K562 (cell line): ENCODE measurements at regions not wholly inside any gene's neighbourhood (a gene's known extent, or its start where the extent isn't known, plus 50 kb on each side); places are given as distances from the start of the nearest gene placed in this dataset.

Experiments used
- ATAC-seq: fragments of 200-7000 bp; cut with Tn5 transposase; 3 replicates; pipeline ENCODE4 v1.9.1; 2020; ENCODE audit warnings: moderate library complexity
- BruUV-seq: library from RNA; stranded (reverse); fragments of 400-500 nt; replicated peaks from 2 replicates; lab custom pipeline; 2021; lab: Mats Ljungman, UMichigan
- CTCF ChIA-PET: fragments of 300-600 bp; formaldehyde crosslinking; extraction: SDS; loops from one replicate; lab custom pipeline; 2021; ENCODE audit warnings: low intra/inter-chr PET ratio; lab: Yijun Ruan, JAX
- POLR2A ChIA-PET: fragments of 300-600, 350-650 bp; sonication (Branson Sonifier 250); formaldehyde crosslinking; extraction: SDS; loops from one replicate; lab custom pipeline; 2021; ENCODE audit warnings: antibody characterized with exemption, inconsistent platforms; lab: Yijun Ruan, JAX
- DNase-seq, 4 experiments: peaks; one replicate each; pipeline versions ENCODE4 v3.0.0 to v3.0.0-alpha.2; 2011 to 2018; ENCODE audit warnings: low spot score in 3 of 4, mixed read lengths in 3 of 4; ENCODE audit errors: extremely low read depth in 1 of 4
- FAIRE-seq: peaks from 2 replicates; lab custom pipeline; 2011; peaks lifted over from hg19 to GRCh38; lab: Jason Lieb, UNC
- H2AFZ ChIP-seq: 2 replicates; pipeline ENCODE4 v1.6.0; 2011; ENCODE audit warnings: low read depth, low read length, control low read depth, inconsistent platforms
- H3K27ac ChIP-seq: fragments of 200-600 bp; 3 replicates; pipeline ENCODE4 v1.8.0; 2011; ENCODE audit warnings: low read depth, mild to moderate bottlenecking, control low read depth, inconsistent platforms, low read length, moderate library complexity, mixed read lengths; ENCODE audit errors: extremely low read depth
- H3K27me3 ChIP-seq, 2 experiments: fragments of 300-600 bp in 1 of 2; 2 replicates in 1 of 2; 3 replicates in 1 of 2; pipeline versions ENCODE4 v1.6.0 to v1.8.0; 2011; ENCODE audit warnings: inconsistent platforms in 2 of 2, low read length in 2 of 2, mild to moderate bottlenecking in 1 of 2, mixed read lengths in 1 of 2, moderate library complexity in 1 of 2; ENCODE audit not compliant: control insufficient read depth in 2 of 2, insufficient read depth in 2 of 2
- H3K36me3 ChIP-seq: fragments of 300-600 bp; 3 replicates; pipeline ENCODE4 v1.8.0; 2011; ENCODE audit warnings: mild to moderate bottlenecking, low read length, inconsistent platforms; ENCODE audit not compliant: control insufficient read depth, insufficient read depth
- H3K4me1 ChIP-seq, 2 experiments: fragments of 200-600 bp in 1 of 2; replicated peaks in 1 of 2; 2 replicates in 1 of 2; 3 replicates in 1 of 2; pipeline versions ENCODE4 v1.5.1 to v1.8.0; 2011; ENCODE audit warnings: inconsistent platforms in 2 of 2, low read length in 2 of 2, mild to moderate bottlenecking in 1 of 2, mixed read lengths in 1 of 2, moderate library complexity in 1 of 2; ENCODE audit not compliant: control insufficient read depth in 2 of 2, insufficient read depth in 2 of 2
- H3K4me2 ChIP-seq: 2 replicates; pipeline ENCODE4 v1.6.1; 2011; ENCODE audit warnings: low read length, control low read depth, inconsistent platforms, mixed read lengths; ENCODE audit not compliant: insufficient read depth
- H3K4me3 ChIP-seq: fragments of 200-600 bp; sonication (generic), shearing (Covaris generic); 2 replicates; pipeline ENCODE4 v1.5.1; 2016; ENCODE audit warnings: control low read depth, inconsistent platforms
- H3K79me2 ChIP-seq: fragments of 200-600 bp; 3 replicates; pipeline ENCODE4 v1.8.0; 2011; ENCODE audit warnings: low read length, inconsistent platforms; ENCODE audit not compliant: control insufficient read depth, insufficient read depth
- H3K9ac ChIP-seq, 2 experiments: 2 replicates each; pipeline versions ENCODE4 v1.6.0 to v1.6.1; 2011; ENCODE audit warnings: low read depth in 2 of 2, low read length in 2 of 2, control low read depth in 1 of 2, inconsistent platforms in 1 of 2, mild to moderate bottlenecking in 1 of 2, mixed read lengths in 1 of 2; ENCODE audit not compliant: insufficient read depth in 1 of 2
- H3K9me1 ChIP-seq: one replicate; pipeline ENCODE4 v1.6.0; 2011; ENCODE audit warnings: inconsistent platforms, mild to moderate bottlenecking, low read length, moderate library complexity; ENCODE audit not compliant: control insufficient read depth, insufficient read depth
- H3K9me3 ChIP-seq: replicated peaks from 2 replicates; pipeline ENCODE4 v1.5.1; 2011; ENCODE audit warnings: low read depth, low read length, inconsistent platforms; ENCODE audit not compliant: control insufficient read depth, insufficient read depth
- H4K20me1 ChIP-seq: replicated peaks from 2 replicates; pipeline ENCODE4 v1.6.1; 2011; ENCODE audit warnings: low read length, inconsistent platforms, mixed read lengths; ENCODE audit not compliant: control insufficient read depth, insufficient read depth
- CBX2 ChIP-seq: fragments of 200-600 bp; sonication (generic); IDR thresholded peaks from one replicate; pipeline ENCODE4 v1.6.1; 2012; ENCODE audit warnings: mild to moderate bottlenecking, low read length, inconsistent platforms; ENCODE audit not compliant: insufficient read depth, poor library complexity, severe bottlenecking
- HDAC1 ChIP-seq, 2 experiments: fragments of 450-650 bp; IDR thresholded peaks; 2 replicates each; pipeline ENCODE4 v1.6.1; 2016 to 2017; ENCODE audit warnings: inconsistent platforms in 1 of 2, mild to moderate bottlenecking in 1 of 2, moderate library complexity in 1 of 2
- POLR2AphosphoS2 ChIP-seq: IDR thresholded peaks from 2 replicates; pipeline ENCODE4 v1.6.1; 2012; ENCODE audit warnings: low read length, improper control_type of control experiment
- SP1 ChIP-seq: sonication (generic); formaldehyde crosslinking; IDR thresholded peaks from 2 replicates; pipeline ENCODE4 v1.8.1; 2022; ENCODE audit warnings: mild to moderate bottlenecking, missing genetic modification reagents
- ZNF644 ChIP-seq: fragments of 200-800 bp; sonication (Bioruptor generic); IDR thresholded peaks from 2 replicates; pipeline ENCODE4 v1.6.1; 2016; ENCODE audit warnings: low read depth, missing genetic modification characterization, missing compliant biosample characterization
- in situ Hi-C: fragments of 300-500 bp; cut with MboI; formaldehyde crosslinking; loops from 4 replicates; pipeline ENCODE4 v1.15.0; 2018; ENCODE audit warnings: inconsistent platforms, mixed read lengths
- intact Hi-C: fragments of 100-400 bp; cut with micrococcal nuclease; formaldehyde crosslinking; loops from 2 replicates; pipeline ENCODE4 v1.14.2; 2022
- TF ChIP-seq, protein P1 (sequence below): fragments of 450-650 bp; conservative IDR thresholded peaks from 2 replicates; pipeline ENCODE4 v1.6.1; 2016; ENCODE audit warnings: missing genetic modification characterization, low read depth, mild to moderate bottlenecking, missing compliant biosample characterization, moderate library complexity
- TF ChIP-seq, protein P2 (sequence below): sonication (generic); formaldehyde crosslinking; IDR thresholded peaks from 2 replicates; pipeline ENCODE4 v1.8.1; 2023; ENCODE audit warnings: mild to moderate bottlenecking, missing genetic modification reagents
- TF ChIP-seq, protein P3 (sequence below): sonication (generic); formaldehyde crosslinking; IDR thresholded peaks from 2 replicates; pipeline ENCODE4 v1.8.1; 2023; ENCODE audit warnings: mild to moderate bottlenecking, missing genetic modification reagents
- TF ChIP-seq, protein P4 (sequence below): fragments of 250-450 bp; sonication (Bioruptor Pico); IDR thresholded peaks from 2 replicates; pipeline ENCODE4 v1.4.0; 2020

DNA sequence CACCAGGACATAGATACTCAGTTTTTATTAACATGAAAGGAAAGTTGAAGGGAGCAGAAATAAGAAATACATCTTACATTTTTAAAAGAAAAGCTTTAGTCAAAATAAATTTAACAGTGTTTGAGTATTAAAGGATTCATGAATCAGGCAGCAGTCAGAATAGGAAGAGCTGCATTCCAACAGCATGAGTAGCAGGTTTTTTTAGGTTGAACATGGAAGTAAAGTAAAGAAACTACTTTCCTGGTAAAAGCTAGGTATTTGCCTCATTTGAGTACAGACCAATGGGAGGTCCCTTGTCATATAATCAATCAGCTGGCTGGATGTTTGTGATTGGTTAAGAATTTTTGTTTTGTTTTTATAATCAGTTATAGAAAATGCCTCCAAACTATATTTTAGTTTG, 645.9 kb upstream of the INTU start:
- Histone ChIP-seq H4K20me1 (no peaks in the 10 kb centered on the region), H3K27ac (no peak overlapping the region), H3K36me3 (no peaks in the 10 kb centered on the region), H2AFZ (no peak overlapping the region), H3K4me1 (no peaks in the 10 kb centered on the region), H3K79me2 (no peaks in the 10 kb centered on the region), H3K27me3 (no peaks in the 10 kb centered on the region), H3K9me1 (no peaks in the 10 kb centered on the region), H3K4me3 (no peak overlapping the region), H3K4me2 (no peak overlapping the region), H3K9me3 (no peaks in the 10 kb centered on the region), H3K9ac (no peak overlapping the region)
- no peak for FAIRE-seq
- ATAC-seq, result no peak
- no peak for TF ChIP-seq ZNF644 (tag)
- TF ChIP-seq, protein P1, sequence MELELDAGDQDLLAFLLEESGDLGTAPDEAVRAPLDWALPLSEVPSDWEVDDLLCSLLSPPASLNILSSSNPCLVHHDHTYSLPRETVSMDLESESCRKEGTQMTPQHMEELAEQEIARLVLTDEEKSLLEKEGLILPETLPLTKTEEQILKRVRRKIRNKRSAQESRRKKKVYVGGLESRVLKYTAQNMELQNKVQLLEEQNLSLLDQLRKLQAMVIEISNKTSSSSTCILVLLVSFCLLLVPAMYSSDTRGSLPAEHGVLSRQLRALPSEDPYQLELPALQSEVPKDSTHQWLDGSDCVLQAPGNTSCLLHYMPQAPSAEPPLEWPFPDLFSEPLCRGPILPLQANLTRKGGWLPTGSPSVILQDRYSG (tag), result no peak
- TF ChIP-seq POLR2AphosphoS2, result no peak
- no peak for TF ChIP-seq HDAC1 (IDR thresholded peaks at IDR 0.05)
- no peak for TF ChIP-seq SP1 (CRISPR knock-in tag)
- TF ChIP-seq, protein P2, sequence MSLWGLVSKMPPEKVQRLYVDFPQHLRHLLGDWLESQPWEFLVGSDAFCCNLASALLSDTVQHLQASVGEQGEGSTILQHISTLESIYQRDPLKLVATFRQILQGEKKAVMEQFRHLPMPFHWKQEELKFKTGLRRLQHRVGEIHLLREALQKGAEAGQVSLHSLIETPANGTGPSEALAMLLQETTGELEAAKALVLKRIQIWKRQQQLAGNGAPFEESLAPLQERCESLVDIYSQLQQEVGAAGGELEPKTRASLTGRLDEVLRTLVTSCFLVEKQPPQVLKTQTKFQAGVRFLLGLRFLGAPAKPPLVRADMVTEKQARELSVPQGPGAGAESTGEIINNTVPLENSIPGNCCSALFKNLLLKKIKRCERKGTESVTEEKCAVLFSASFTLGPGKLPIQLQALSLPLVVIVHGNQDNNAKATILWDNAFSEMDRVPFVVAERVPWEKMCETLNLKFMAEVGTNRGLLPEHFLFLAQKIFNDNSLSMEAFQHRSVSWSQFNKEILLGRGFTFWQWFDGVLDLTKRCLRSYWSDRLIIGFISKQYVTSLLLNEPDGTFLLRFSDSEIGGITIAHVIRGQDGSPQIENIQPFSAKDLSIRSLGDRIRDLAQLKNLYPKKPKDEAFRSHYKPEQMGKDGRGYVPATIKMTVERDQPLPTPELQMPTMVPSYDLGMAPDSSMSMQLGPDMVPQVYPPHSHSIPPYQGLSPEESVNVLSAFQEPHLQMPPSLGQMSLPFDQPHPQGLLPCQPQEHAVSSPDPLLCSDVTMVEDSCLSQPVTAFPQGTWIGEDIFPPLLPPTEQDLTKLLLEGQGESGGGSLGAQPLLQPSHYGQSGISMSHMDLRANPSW (CRISPR knock-in tag), result no peak
- TF ChIP-seq, protein P3, sequence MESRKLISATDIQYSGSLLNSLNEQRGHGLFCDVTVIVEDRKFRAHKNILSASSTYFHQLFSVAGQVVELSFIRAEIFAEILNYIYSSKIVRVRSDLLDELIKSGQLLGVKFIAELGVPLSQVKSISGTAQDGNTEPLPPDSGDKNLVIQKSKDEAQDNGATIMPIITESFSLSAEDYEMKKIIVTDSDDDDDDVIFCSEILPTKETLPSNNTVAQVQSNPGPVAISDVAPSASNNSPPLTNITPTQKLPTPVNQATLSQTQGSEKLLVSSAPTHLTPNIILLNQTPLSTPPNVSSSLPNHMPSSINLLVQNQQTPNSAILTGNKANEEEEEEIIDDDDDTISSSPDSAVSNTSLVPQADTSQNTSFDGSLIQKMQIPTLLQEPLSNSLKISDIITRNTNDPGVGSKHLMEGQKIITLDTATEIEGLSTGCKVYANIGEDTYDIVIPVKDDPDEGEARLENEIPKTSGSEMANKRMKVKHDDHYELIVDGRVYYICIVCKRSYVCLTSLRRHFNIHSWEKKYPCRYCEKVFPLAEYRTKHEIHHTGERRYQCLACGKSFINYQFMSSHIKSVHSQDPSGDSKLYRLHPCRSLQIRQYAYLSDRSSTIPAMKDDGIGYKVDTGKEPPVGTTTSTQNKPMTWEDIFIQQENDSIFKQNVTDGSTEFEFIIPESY (CRISPR knock-in tag), result no peak
- TF ChIP-seq CBX2, result no peak
- TF ChIP-seq, protein P4, sequence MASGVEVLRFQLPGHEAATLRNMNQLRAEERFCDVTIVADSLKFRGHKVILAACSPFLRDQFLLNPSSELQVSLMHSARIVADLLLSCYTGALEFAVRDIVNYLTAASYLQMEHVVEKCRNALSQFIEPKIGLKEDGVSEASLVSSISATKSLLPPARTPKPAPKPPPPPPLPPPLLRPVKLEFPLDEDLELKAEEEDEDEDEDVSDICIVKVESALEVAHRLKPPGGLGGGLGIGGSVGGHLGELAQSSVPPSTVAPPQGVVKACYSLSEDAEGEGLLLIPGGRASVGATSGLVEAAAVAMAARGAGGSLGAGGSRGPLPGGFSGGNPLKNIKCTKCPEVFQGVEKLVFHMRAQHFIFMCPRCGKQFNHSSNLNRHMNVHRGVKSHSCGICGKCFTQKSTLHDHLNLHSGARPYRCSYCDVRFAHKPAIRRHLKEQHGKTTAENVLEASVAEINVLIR, result no peak
- intact Hi-C loops, result no loop called here
- DNase-seq, result no peak
- no TSS peak for BruUV-seq
- POLR2A ChIA-PET, result no interaction called here
- in situ Hi-C loops, result no loop called here
- CTCF ChIA-PET, result no interaction called here
